ENCODE measurements at regions not wholly inside any gene's neighbourhood (a gene's known extent, or its start where the extent isn't known, plus 50 kb on each side); places are given as distances from the start of the nearest gene placed in this dataset.

DNA sequence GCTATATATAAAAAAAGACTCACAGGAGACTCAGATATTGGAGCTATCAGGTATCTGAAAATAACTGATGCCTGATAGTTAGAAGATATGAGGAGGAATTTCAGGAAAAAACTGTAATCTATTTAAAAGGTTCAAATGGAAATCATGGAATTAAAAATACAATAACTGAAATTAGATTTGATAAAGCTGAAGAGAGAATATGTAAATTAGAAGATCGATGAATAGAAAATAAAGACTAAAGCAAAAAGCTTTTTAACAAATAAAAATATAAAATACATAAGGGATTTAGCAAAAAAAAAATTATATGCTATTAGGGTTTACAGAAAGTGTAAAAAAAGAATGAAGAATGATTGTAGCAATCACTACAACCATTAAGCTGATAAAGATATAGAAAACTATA, 679.8 kb upstream of the LMCD1 start:
- H3K4me3 ChIP-seq (ENCODE audit: low read depth, low read length) = no peak overlapping the region
- no peak for TF ChIP-seq CTCF (conservative IDR thresholded peaks at IDR 0.05; ENCODE audit: low read depth, low read length)
- no peak for DNase-seq (ENCODE audit: low read depth)

GRCh38 chr3:7841451-7841850, 660.2 kb upstream of the LMCD1 start:
- H3K4me3 ChIP-seq (ENCODE audit: low read depth, low read length) = no peak overlapping the region
- no peak for TF ChIP-seq CTCF (conservative IDR thresholded peaks at IDR 0.05; ENCODE audit: low read depth, low read length)
- no peak for DNase-seq (ENCODE audit: low read depth)

DNA sequence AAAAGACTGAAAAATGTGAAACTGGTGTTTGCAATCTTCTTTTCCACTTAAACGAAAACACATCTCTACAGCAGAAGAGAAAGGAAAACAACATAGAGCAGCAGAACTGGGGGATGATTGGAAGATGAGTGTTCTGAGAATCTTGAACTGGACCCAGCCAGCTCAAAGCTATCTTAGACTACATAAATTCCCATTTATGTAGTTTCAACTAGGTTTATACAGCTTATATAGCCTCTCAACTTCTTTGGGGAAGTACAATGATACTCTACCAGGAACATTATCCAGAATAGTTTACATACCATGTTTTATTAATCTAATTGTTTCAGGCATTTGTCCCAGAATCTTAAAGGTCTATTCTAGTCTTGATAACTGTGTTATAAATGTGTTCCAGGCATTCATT, 658.2 kb upstream of the LMCD1 start:
- no peak for TF ChIP-seq CTCF (conservative IDR thresholded peaks at IDR 0.05; ENCODE audit: low read depth, low read length)
- no peak for DNase-seq (ENCODE audit: low read depth)

GRCh38 chr3:7847021-7847420, 654.6 kb upstream of the LMCD1 start:
- no peak overlapping the region for H3K4me3 ChIP-seq (ENCODE audit: low read depth, low read length)
- DNase-seq (ENCODE audit: low read depth) = peak; percentile 0
- TF ChIP-seq CTCF (conservative IDR thresholded peaks at IDR 0.05; ENCODE audit: low read depth, low read length) = no peak

More for the DNA sequence above, 658.2 kb upstream of the LMCD1 start:
- H3K4me3 ChIP-seq (ENCODE audit: low read depth, low read length) = no peak overlapping the region

DNA sequence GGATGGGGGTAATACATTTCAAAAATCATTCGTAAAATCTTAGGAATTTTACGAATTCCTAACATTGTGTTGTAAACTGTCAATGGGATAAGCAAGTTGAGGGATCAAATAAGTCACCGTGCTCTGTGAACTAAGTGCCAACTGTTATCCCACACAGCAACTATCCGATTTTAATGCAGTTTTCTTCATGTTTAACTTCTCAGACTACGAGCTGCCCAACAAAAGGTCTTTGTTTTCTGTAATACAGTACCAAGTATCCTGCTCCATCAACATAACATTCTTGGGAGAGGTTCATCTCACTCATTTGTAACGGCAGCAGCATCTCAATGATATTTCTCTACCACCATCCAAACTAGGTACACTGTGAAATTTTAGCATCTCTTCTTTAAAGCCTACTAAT, 654.1 kb upstream of the LMCD1 start:
- no peak for DNase-seq (ENCODE audit: low read depth)
- no peak for TF ChIP-seq CTCF (conservative IDR thresholded peaks at IDR 0.05; ENCODE audit: low read depth, low read length)

DNA sequence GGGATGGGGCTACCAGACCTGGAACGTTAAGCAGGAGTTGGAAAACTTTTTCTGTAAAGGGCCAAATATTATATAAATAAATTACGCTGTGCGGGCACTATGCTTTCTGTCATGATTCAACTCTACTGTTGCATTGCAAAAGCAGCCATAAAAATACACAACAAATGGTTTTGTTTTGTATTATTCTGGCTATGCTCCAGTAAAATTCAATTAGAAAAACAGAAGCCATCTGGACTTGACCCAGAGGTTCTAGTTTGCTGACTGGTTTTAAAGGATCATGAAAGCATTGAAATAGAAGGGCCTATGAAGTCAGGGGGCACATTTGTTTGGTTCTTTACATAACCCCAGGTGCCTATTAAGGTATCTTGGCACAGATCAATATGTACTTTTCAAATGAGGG, 647.4 kb upstream of the LMCD1 start:
- DNase-seq (ENCODE audit: low read depth) = no peak
- TF ChIP-seq CTCF (conservative IDR thresholded peaks at IDR 0.05; ENCODE audit: low read depth, low read length) = no peak
- H3K4me3 ChIP-seq (ENCODE audit: low read depth, low read length) = no peak overlapping the region

More for the DNA sequence above, 654.1 kb upstream of the LMCD1 start:
- H3K4me3 ChIP-seq (ENCODE audit: low read depth, low read length) = no peak overlapping the region

GRCh38 chr3:7854721-7855120, 646.9 kb upstream of the LMCD1 start:
- DNase-seq (ENCODE audit: low read depth) = no peak
- TF ChIP-seq CTCF (conservative IDR thresholded peaks at IDR 0.05; ENCODE audit: low read depth, low read length) = no peak
- H3K4me3 ChIP-seq (ENCODE audit: low read depth, low read length) = no peak overlapping the region

All from choroid plexus epithelial cell (primary cell).